Kidney (tissue), 13 donors: ENCODE measurements at regions not wholly inside any gene's neighbourhood (a gene's known extent, or its start where the extent isn't known, plus 50 kb on each side); places are given as distances from the start of the nearest gene placed in this dataset.

ENCODE experiments used
- DNase-seq, 5 donors: peaks; one replicate each; pipeline ENCODE4 v3.0.0-alpha.2; 2013 to 2020
- FAIRE-seq: peaks from 2 replicates; lab custom pipeline; 2012; peaks lifted over from hg19 to GRCh38; lab: Jason Lieb, UNC
- H3K27ac ChIP-seq, 2 donors: one replicate each; pipeline ENCODE4 v1.7.0; 2013; ENCODE audit warnings: low read depth in 2 of 2, low read length in 2 of 2, inconsistent platforms in 1 of 2
- H3K27me3 ChIP-seq: one replicate; pipeline ENCODE4 v1.7.1; 2013; ENCODE audit warnings: low read length, inconsistent platforms; ENCODE audit not compliant: control insufficient read depth, insufficient read depth
- H3K36me3 ChIP-seq, 3 donors: one replicate each; pipeline versions ENCODE4 v1.7.0 to v1.7.1; 2013; ENCODE audit warnings: low read length in 3 of 3, control low read depth in 1 of 3, inconsistent platforms in 1 of 3; ENCODE audit not compliant: insufficient read depth in 3 of 3, control insufficient read depth in 2 of 3
- H3K4me1 ChIP-seq, 3 donors: one replicate each; pipeline versions ENCODE4 v1.7.0 to v1.7.1; 2013; ENCODE audit warnings: low read length in 3 of 3, inconsistent platforms in 1 of 3, low read depth in 1 of 3; ENCODE audit not compliant: control insufficient read depth in 2 of 3, insufficient read depth in 2 of 3
- H3K4me3 ChIP-seq, 3 donors: one replicate each; pipeline versions ENCODE4 v1.7.0 to v1.8.1; 2013; ENCODE audit warnings: low read length in 3 of 3, control low read depth in 1 of 3, inconsistent platforms in 1 of 3
- H3K9ac ChIP-seq, 3 donors: one replicate each; pipeline versions ENCODE4 v1.7.0 to v1.7.1; 2013; ENCODE audit warnings: low read length in 3 of 3, control low read depth in 1 of 3, inconsistent platforms in 1 of 3
- H3K9me3 ChIP-seq, 3 donors: one replicate each; pipeline versions ENCODE4 v1.7.0 to v1.7.1; 2013; ENCODE audit warnings: low read length in 3 of 3, control low read depth in 1 of 3, inconsistent platforms in 1 of 3; ENCODE audit not compliant: control insufficient read depth in 2 of 3, insufficient read depth in 1 of 3
- intact Hi-C: fragments of 100-400 bp; cut with DNase I; formaldehyde crosslinking; loops from one replicate; pipeline ENCODE4 v1.11.1; 2022
- TF ChIP-seq, protein P1 (sequence below): IDR thresholded peaks from 3 replicates; pipeline ENCODE4 v1.5.1; 2012; ENCODE audit warnings: mild to moderate bottlenecking, moderate library complexity, borderline replicate concordance; ENCODE audit not compliant: insufficient read depth; ENCODE audit errors: extremely low read depth
- donor health status: control.
- donor health status: control.
- donor health status: control.
- donor health status: control.
- donor health status: control.
- donor health status: DM: yes; HTN: yes; CAD: no.
- donor health status: Normal renal cell carcinoma (clear cell type).

DNA sequence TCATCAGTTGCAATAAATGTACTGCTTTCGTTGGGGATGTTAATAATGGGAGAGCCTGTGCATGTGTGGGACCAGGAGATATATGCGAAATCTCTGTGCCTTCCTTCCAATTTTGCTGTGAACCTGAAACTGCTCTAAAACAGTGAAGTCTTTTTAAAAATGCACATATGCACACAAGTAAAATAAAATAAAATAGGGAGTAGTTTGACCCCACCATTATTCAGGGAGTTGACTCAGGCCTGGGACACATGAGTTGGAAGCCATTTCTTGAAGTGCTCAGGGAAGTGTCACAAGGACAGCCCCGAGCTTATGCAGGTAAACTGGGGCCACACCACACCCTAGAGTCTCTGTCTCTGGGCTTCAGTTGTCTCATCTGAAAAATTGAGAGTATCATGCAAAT lies 183.1 kb upstream of the POU2AF2 start:
- FAIRE-seq, result no peak
- H3K9me3 ChIP-seq, result peaks cover 0 to 5% (median 0%) of the 10 kb centered on the region in 3 donors
- H3K4me1 ChIP-seq, result no peaks in the 10 kb centered on the region
- no peak overlapping the region for H3K9ac ChIP-seq
- no peaks in the 10 kb centered on the region for H3K27me3 ChIP-seq
- H3K4me3 ChIP-seq, result no peak overlapping the region
- H3K36me3 ChIP-seq, result no peaks in the 10 kb centered on the region
- TF ChIP-seq, protein P1, sequence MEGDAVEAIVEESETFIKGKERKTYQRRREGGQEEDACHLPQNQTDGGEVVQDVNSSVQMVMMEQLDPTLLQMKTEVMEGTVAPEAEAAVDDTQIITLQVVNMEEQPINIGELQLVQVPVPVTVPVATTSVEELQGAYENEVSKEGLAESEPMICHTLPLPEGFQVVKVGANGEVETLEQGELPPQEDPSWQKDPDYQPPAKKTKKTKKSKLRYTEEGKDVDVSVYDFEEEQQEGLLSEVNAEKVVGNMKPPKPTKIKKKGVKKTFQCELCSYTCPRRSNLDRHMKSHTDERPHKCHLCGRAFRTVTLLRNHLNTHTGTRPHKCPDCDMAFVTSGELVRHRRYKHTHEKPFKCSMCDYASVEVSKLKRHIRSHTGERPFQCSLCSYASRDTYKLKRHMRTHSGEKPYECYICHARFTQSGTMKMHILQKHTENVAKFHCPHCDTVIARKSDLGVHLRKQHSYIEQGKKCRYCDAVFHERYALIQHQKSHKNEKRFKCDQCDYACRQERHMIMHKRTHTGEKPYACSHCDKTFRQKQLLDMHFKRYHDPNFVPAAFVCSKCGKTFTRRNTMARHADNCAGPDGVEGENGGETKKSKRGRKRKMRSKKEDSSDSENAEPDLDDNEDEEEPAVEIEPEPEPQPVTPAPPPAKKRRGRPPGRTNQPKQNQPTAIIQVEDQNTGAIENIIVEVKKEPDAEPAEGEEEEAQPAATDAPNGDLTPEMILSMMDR, result no peak
- DNase-seq, result no peak
- H3K27ac ChIP-seq, result no peak overlapping the region
- intact Hi-C loops, result no loop called here

DNA sequence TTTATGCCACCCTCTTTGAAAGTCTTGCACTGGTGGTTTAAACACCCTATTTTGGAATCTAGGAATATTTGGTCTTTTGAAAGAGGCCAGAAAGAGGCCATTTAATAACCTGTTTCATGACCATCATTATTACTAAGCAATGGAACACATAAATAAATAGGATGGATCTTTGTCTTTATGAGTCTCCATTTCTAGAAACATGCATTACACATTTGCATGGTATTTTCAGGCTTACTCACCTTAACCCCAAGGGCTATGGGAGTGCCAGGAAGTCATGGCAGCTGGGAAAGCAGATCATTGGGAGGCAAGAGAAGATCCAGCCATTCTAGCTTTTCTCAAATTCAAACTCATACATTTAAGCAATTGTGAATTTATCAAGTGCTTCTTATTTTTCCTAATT lies 185.8 kb upstream of the POU2AF2 start:
- no peaks in the 10 kb centered on the region for H3K27me3 ChIP-seq
- intact Hi-C loops, result no loop called here
- no peak overlapping the region for H3K9ac ChIP-seq
- H3K4me1 ChIP-seq, result no peaks in the 10 kb centered on the region
- no peak overlapping the region for H3K4me3 ChIP-seq
- no peak overlapping the region for H3K27ac ChIP-seq
- TF ChIP-seq, protein P1, result no peak
- no peak for FAIRE-seq
- peaks cover 0 to 9% (median 0%) of the 10 kb centered on the region in 3 donors for H3K9me3 ChIP-seq
- DNase-seq, result no peak
- no peaks in the 10 kb centered on the region for H3K36me3 ChIP-seq

DNA sequence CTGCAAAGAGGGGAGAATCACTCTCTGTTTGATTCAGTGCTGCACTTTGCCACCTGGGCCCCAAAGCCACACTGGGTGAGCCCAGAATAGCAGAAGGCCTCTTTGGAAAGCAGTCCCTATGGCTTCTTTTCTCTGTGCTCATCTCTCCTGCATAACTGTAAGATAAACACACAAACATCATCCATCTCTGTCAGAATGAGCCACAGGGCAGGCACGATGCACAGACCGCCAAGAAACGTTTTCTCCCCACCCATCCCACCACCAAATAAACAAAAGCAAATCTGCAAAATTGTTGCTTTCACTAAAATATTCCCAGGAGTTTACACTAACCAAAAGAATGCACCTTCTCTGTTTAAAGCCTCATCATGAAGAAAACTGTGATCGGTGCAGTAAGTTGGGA lies 196.4 kb upstream of the POU2AF2 start:
- no peaks in the 10 kb centered on the region for H3K27me3 ChIP-seq

More for the DNA sequence above, 196.4 kb upstream of the POU2AF2 start:
- DNase-seq (no peak), FAIRE-seq (no peak)
- TF ChIP-seq, protein P1, result no peak
- Histone ChIP-seq H3K9ac (no peak overlapping the region), H3K36me3 (no peaks in the 10 kb centered on the region), H3K4me3 (no peak overlapping the region), H3K27ac (no peak overlapping the region), H3K9me3 (no peaks in the 10 kb centered on the region), H3K4me1 (no peaks in the 10 kb centered on the region)
- intact Hi-C loops, result no loop called here
